ENCODE measurements at regions not wholly inside any gene's neighbourhood (a gene's known extent, or its start where the extent isn't known, plus 50 kb on each side); places are given as distances from the start of the nearest gene placed in this dataset.
"Not testable (repeated sequence)": the region's sequence is repeated elsewhere in the genome, so short reads cannot be mapped to it uniquely, and the experiment has no call there.

- DNase-seq (ENCODE audit: low read depth, low spot score); RAD21 ChIA-PET (ENCODE audit: low non-redundant PET in 1 of 2, low total read pairs in 2 of 2, uncharacterized antibody in 2 of 2, unreplicated experiment in 2 of 2); BruUV-seq (replicated peaks); POLR2A ChIA-PET; H3K27me3 ChIP-seq (ENCODE audit: insufficient read depth, low read length); H3K9me2 ChIP-seq (ENCODE audit: insufficient read depth); H4K20me1 ChIP-seq (ENCODE audit: insufficient read depth); H2AFZ ChIP-seq (ENCODE audit: low read depth, low read length, poor library complexity, severe bottlenecking); H3K4me3 ChIP-seq (replicated peaks in 1 of 2; ENCODE audit: low read depth in 1 of 2, low read length in 2 of 2); CTCF ChIA-PET; H3K9me3 ChIP-seq (ENCODE audit: control insufficient read depth in 1 of 2, insufficient read depth in 1 of 2, low read depth in 1 of 2, low read length in 2 of 2); H3K36me3 ChIP-seq (ENCODE audit: control insufficient read depth in 1 of 2, insufficient read depth in 2 of 2, low read length in 2 of 2); H3K79me2 ChIP-seq (ENCODE audit: insufficient read depth, low read length); intact Hi-C loops (cut with micrococcal nuclease): not testable (repeated sequence)
- ATAC-seq = peak; percentile 80
- Histone ChIP-seq H3K4me1 (ENCODE audit: control insufficient read depth in 1 of 2, insufficient read depth in 2 of 2, low read length in 2 of 2) (peaks cover 25 to 43% of the 10 kb centered on the region in 2 experiments), H3K4me2 (ENCODE audit: low read length) (peak overlapping the region; percentile 54), H3K27ac (ENCODE audit: low read depth, low read length) (peak overlapping the region; percentile 77), H3K9ac (ENCODE audit: low read length) (peak overlapping the region; percentile 44)
These were observed 106.8 kb downstream of the TNFRSF13B start for GRCh38 chr17:16865077-16865613.

DNA sequence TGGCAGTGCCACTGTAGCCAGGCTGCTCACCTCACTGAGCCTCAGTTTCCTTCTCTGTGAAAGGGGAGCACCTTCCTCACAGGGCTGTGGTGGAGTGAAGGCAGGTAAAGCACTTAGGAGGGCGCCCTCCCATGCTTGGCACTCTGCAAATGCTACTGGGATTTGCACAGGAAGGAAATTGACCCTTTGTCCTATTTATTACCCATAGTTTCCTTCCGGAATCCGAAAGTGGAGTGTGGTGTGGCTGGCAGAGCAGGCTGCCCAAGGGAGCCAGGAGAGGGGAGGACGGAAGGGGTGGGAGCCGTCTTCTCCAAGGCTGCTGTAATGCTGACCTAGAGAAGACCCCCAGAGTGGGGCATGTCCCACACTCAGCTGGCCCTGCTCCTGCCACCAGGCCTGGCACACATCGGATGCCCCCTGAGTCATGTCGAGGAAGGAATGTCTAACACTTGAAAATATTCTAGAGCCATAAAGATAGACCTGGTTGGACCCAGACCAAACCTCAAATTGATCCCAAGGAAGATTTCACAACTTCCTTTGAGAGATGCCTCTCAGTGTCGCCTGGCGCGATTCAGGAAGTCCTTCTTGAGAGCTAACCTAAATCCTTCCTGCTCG, 107.3 kb downstream of the TNFRSF13B start:
- Histone ChIP-seq H3K4me2 (ENCODE audit: low read length) (peak overlapping the region; percentile 54), H3K9ac (ENCODE audit: low read length) (peak overlapping the region; percentile 44), H3K27ac (ENCODE audit: low read depth, low read length) (peak overlapping the region; percentile 77), H3K4me1 (ENCODE audit: control insufficient read depth in 1 of 2, insufficient read depth in 2 of 2, low read length in 2 of 2) (peaks cover 28 to 49% of the 10 kb centered on the region in 2 experiments)
- TF ChIP-seq JUND (IDR thresholded peaks at IDR 0.05) (peak; percentile 24; the same call in 1 of the 2 replicates), MAX (IDR thresholded peaks at IDR 0.05) (0 out of 2 replicates have a peak, but pooled peaks have one; percentile 11), SP1 (IDR thresholded peaks at IDR 0.05; ENCODE audit: low read depth) (peak; percentile 33; the same call in 1 of the 2 replicates)
- H3K36me3 ChIP-seq (ENCODE audit: control insufficient read depth in 1 of 2, insufficient read depth in 2 of 2, low read length in 2 of 2); H3K4me3 ChIP-seq (replicated peaks in 1 of 2; ENCODE audit: low read depth in 1 of 2, low read length in 2 of 2); RAD21 ChIA-PET (ENCODE audit: low non-redundant PET in 1 of 2, low total read pairs in 2 of 2, uncharacterized antibody in 2 of 2, unreplicated experiment in 2 of 2); intact Hi-C loops (cut with micrococcal nuclease); H3K27me3 ChIP-seq (ENCODE audit: insufficient read depth, low read length); H3K9me2 ChIP-seq (ENCODE audit: insufficient read depth); H3K79me2 ChIP-seq (ENCODE audit: insufficient read depth, low read length); BruUV-seq (replicated peaks); POLR2A ChIA-PET; H3K9me3 ChIP-seq (ENCODE audit: control insufficient read depth in 1 of 2, insufficient read depth in 1 of 2, low read depth in 1 of 2, low read length in 2 of 2); CTCF ChIA-PET; H4K20me1 ChIP-seq (ENCODE audit: insufficient read depth); H2AFZ ChIP-seq (ENCODE audit: low read depth, low read length, poor library complexity, severe bottlenecking): not testable (repeated sequence)
- peak; percentile 53 for ATAC-seq
- peak; percentile 79 for DNase-seq (ENCODE audit: low read depth, low spot score)

Data from HCT116 (cell line).